Neural progenitor cell (in vitro differentiated cells): ENCODE measurements at regions not wholly inside any gene's neighbourhood (a gene's known extent, or its start where the extent isn't known, plus 50 kb on each side); places are given as distances from the start of the nearest gene placed in this dataset.

Experiments
- CTCF ChIP-seq: fragments of 200-600 bp; sonication (generic); IDR thresholded peaks from 2 replicates; pipeline ENCODE4 v1.5.1; 2017; ENCODE audit warnings: antibody characterized with exemption, mild to moderate bottlenecking
- EZH2 ChIP-seq: fragments of 200-600 bp; sonication (generic); IDR thresholded peaks from 2 replicates; pipeline ENCODE4 v1.6.1; 2017; ENCODE audit warnings: antibody characterized with exemption, mild to moderate bottlenecking, moderate library complexity
- EZH2phosphoT487 ChIP-seq: fragments of 200-600 bp; sonication (generic); IDR thresholded peaks from 2 replicates; pipeline ENCODE4 v1.6.1; 2017; ENCODE audit warnings: antibody characterized with exemption

- TF ChIP-seq CTCF (no peak), EZH2 (no peak), EZH2phosphoT487 (no peak)
Measured at GRCh38 chr13:107582171-107582570, 633.2 kb downstream of the LIG4 start.
